ENCODE measurements at regions not wholly inside any gene's neighbourhood (a gene's known extent, or its start where the extent isn't known, plus 50 kb on each side); places are given as distances from the start of the nearest gene placed in this dataset.
"Not testable (repeated sequence)": the region's sequence is repeated elsewhere in the genome, so short reads cannot be mapped to it uniquely, and the experiment has no call there.

- no peak for DNase-seq (ENCODE audit: low read depth in 2 of 2)
- TF ChIP-seq, protein P1, sequence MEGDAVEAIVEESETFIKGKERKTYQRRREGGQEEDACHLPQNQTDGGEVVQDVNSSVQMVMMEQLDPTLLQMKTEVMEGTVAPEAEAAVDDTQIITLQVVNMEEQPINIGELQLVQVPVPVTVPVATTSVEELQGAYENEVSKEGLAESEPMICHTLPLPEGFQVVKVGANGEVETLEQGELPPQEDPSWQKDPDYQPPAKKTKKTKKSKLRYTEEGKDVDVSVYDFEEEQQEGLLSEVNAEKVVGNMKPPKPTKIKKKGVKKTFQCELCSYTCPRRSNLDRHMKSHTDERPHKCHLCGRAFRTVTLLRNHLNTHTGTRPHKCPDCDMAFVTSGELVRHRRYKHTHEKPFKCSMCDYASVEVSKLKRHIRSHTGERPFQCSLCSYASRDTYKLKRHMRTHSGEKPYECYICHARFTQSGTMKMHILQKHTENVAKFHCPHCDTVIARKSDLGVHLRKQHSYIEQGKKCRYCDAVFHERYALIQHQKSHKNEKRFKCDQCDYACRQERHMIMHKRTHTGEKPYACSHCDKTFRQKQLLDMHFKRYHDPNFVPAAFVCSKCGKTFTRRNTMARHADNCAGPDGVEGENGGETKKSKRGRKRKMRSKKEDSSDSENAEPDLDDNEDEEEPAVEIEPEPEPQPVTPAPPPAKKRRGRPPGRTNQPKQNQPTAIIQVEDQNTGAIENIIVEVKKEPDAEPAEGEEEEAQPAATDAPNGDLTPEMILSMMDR (IDR thresholded peaks at IDR 0.05; ENCODE audit: low read depth, low read length): no peak
Measured at GRCh38 chr3:74921676-74922075, 307.2 kb upstream of the CNTN3 start.

DNA sequence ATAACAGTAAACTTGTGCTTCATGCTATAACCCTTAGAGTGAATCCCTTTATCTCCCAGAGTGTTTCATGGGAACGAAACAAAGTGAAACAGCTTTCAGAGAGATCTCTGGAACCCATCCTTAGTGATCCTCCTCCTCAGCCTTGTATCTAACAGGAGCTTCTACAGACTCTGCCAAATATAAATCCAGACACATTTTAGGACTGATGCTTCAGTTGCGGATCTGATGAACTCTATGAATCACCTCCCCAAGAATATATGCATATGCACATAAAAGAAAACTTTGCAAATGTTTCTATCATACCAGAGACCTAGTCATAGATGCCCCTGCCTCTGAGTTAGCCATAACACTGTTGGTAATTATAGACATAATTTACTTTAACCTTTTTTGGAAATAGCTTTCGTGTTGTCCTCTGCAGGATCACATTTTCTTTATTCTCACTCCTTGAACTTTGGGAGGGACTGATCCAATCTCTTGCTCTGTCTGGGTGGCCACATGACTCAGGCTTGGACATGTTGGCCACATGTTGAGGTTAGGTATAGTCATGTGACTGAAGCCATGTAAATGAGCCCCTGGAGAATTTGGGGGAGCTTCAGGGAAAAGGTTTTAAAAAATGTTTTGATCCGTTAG lies 306.4 kb upstream of the CNTN3 start:
- no peak overlapping the region for H3K4me3 ChIP-seq (replicated peaks in 1 of 2; ENCODE audit: low read depth in 2 of 2, low read length in 2 of 2)
- TF ChIP-seq, protein P1 (IDR thresholded peaks at IDR 0.05; ENCODE audit: low read depth, low read length): no peak
- no peak for DNase-seq (ENCODE audit: low read depth in 2 of 2)

More at GRCh38 chr3:74921676-74922075, 307.2 kb upstream of the CNTN3 start:
- H3K4me3 ChIP-seq (replicated peaks in 1 of 2; ENCODE audit: low read depth in 2 of 2, low read length in 2 of 2): no peak overlapping the region

DNA sequence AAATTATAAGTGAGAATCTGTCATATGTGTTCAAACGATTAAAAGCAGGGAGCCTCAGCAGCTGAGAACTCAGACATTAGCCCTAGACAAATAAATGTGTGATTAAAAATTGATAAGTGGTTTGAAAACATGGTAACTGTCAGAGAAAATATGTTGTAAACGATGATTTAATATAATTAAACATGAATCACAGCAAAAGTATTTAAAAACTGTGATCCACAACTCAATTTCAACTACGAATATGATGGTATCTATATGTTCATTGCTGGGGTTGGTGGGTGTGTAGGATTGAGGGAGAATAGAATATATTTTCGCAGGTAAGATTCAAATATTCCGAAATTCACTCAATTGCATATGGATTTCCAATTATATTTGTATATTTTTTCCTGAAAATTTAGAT lies 302.2 kb upstream of the CNTN3 start:
- no peak overlapping the region for H3K4me3 ChIP-seq (replicated peaks in 1 of 2; ENCODE audit: low read depth in 2 of 2, low read length in 2 of 2)
- TF ChIP-seq, protein P1 (IDR thresholded peaks at IDR 0.05; ENCODE audit: low read depth, low read length): no peak
- DNase-seq (ENCODE audit: low read depth in 2 of 2): no peak

DNA sequence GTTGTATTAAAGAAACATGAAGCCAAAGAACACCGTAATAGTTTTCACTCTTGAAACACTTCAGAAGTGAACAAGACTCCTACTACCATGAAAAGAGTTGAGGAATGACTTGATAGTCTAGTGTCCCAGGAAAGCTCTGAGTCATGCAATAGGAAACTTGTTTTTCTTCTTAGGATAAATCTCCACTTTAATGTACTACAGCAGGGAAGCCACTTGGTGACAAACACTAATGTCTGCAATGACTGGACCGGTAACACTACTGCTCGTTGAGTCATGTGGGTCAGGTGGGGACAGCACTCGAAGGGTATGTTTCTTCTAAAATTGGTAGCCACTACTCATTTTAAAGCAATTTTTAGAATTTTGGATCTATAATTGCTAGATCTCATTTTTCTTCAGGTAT lies 291.7 kb upstream of the CNTN3 start:
- H3K4me3 ChIP-seq (replicated peaks in 1 of 2; ENCODE audit: low read depth in 2 of 2, low read length in 2 of 2): no peak overlapping the region
- TF ChIP-seq, protein P1 (IDR thresholded peaks at IDR 0.05; ENCODE audit: low read depth, low read length): no peak
- no peak for DNase-seq (ENCODE audit: low read depth in 2 of 2)

DNA sequence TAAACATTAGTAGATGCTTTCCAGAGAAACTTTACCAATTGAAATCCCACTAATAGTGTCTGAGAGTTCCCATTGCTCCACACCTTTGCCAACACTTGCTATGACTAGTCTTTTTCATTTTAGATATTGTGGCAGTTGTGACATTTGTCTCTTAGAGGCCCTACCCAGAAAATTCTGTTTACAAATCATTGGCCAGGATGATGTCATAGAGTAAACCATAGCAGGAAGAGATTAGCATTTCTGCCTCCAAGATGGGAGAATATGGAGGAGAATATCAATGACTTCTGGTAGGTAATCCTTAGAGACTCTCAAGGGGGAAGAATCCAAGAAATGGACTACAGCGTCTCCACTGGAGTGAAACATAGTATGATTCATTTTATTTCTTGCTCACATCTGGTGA lies 291.0 kb upstream of the CNTN3 start:
- DNase-seq (ENCODE audit: low read depth in 2 of 2): no peak
- TF ChIP-seq, protein P1 (IDR thresholded peaks at IDR 0.05; ENCODE audit: low read depth, low read length): no peak
- H3K4me3 ChIP-seq (replicated peaks in 1 of 2; ENCODE audit: low read depth in 2 of 2, low read length in 2 of 2): no peak overlapping the region

DNA sequence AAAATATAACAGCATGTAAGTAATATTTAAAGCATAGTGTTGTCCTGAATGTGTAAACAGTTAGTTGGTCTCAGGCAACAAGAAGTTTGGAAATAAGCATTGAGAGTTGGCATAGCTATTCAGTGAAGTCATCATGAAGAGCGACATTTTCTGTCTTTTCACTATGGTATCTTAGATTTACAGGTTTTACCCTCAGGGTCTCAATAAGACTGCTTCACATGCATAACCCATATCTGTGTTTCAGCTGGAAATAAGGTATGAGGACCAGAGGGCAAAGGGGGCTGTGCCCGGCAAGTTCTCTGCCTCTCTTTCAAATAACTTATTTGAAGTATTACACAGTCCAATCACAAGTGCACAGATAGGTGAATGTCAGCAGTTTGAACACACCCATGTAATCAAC lies 290.2 kb upstream of the CNTN3 start:
- DNase-seq (ENCODE audit: low read depth in 2 of 2): no peak
- no peak overlapping the region for H3K4me3 ChIP-seq (replicated peaks in 1 of 2; ENCODE audit: low read depth in 2 of 2, low read length in 2 of 2)
- TF ChIP-seq, protein P1 (IDR thresholded peaks at IDR 0.05; ENCODE audit: low read depth, low read length): no peak

DNA sequence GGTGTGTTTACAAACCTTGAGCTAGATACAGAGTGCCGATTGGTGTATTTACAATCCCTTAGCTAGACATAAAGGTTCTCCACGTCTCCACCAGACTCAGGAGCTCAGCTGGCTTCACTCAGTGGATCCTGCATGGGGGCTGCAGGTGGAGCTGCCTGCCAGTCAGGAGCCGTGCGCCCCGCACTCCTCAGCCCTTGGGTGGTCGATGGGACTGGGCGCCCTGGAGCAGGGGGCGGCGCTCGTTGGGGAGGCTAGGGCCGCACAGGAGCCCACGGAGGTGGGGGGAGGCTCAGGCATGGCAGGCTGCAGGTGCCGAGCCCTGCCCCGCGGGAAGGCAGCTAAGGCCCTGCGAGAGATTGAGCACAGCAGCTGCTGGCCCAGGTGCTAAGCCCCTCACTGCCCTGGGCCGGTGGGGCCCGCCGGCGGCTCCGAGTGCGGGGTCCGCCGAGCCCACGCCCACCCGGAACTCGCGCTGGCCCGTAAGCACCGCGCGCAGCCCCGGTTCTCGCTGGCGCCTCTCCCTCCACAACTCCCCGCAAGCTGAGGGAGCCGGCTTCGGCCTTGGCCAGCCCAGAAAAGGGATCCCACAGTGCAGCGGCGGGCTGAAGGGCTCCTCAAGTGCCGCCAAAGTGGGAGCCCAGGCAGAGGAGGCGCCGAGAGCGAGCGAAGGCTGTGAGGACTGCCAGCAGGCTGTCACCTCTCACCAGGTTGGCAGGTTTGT lies 285.5 kb upstream of the CNTN3 start:
- DNase-seq (ENCODE audit: low read depth in 2 of 2): not testable (repeated sequence)

More for the DNA sequence above, 285.5 kb upstream of the CNTN3 start:
- H3K4me3 ChIP-seq (replicated peaks in 1 of 2; ENCODE audit: low read depth in 2 of 2, low read length in 2 of 2): not testable (repeated sequence)
